Fibroblast of the aortic adventitia (primary cell): ENCODE measurements at regions not wholly inside any gene's neighbourhood (a gene's known extent, or its start where the extent isn't known, plus 50 kb on each side); places are given as distances from the start of the nearest gene placed in this dataset.
"Not testable (repeated sequence)": the region's sequence is repeated elsewhere in the genome, so short reads cannot be mapped to it uniquely, and the experiment has no call there.

Source experiments
- DNase-seq: peaks from one replicate; pipeline ENCODE4 v3.0.0-alpha.2; 2010; ENCODE audit warnings: low read depth
- H3K4me3 ChIP-seq: 2 replicates; pipeline ENCODE4 v1.5.1; 2011; ENCODE audit warnings: low read depth, mild to moderate bottlenecking, control low read depth, low read length, moderate library complexity
- TF ChIP-seq, protein P1 (sequence below): IDR thresholded peaks from 2 replicates; pipeline ENCODE4 v1.5.1; 2011; ENCODE audit warnings: mild to moderate bottlenecking, low read length, control low read depth, inconsistent platforms; ENCODE audit not compliant: insufficient read depth

DNA sequence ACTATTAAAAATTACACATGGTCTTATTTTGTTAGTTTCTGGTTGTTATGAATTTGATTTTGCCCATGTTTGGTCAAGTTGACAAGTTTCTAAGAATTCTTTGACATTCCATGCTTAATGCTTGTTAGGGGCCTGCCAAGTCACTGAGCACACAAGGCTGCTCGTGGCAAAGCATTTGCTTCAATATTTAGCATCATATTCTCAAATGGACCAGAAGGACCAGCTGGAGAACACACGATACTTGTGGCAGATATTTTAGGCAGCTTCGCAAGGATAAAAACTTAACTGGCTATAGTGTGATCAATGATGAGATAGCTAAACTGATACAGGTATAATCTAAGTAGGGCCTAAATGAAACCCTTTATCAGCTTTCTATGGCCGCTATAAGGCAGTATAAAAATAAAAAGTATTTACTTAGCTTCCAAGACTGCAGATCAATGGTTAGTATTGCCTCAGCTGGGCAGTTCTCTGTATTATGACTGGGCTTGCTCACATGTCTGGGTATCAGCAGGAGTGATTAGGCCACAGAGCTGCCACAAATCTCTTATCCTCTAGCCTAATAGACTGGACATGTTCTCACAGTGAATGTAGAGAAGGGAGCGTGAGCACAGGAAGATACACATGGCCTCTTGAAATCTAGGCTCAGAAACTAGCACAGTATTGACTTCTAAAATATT, 155.9 kb upstream of the SPRY2 start:
- TF ChIP-seq, protein P1, sequence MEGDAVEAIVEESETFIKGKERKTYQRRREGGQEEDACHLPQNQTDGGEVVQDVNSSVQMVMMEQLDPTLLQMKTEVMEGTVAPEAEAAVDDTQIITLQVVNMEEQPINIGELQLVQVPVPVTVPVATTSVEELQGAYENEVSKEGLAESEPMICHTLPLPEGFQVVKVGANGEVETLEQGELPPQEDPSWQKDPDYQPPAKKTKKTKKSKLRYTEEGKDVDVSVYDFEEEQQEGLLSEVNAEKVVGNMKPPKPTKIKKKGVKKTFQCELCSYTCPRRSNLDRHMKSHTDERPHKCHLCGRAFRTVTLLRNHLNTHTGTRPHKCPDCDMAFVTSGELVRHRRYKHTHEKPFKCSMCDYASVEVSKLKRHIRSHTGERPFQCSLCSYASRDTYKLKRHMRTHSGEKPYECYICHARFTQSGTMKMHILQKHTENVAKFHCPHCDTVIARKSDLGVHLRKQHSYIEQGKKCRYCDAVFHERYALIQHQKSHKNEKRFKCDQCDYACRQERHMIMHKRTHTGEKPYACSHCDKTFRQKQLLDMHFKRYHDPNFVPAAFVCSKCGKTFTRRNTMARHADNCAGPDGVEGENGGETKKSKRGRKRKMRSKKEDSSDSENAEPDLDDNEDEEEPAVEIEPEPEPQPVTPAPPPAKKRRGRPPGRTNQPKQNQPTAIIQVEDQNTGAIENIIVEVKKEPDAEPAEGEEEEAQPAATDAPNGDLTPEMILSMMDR, result no peak
- no peak overlapping the region for H3K4me3 ChIP-seq
- DNase-seq, result no peak

DNA sequence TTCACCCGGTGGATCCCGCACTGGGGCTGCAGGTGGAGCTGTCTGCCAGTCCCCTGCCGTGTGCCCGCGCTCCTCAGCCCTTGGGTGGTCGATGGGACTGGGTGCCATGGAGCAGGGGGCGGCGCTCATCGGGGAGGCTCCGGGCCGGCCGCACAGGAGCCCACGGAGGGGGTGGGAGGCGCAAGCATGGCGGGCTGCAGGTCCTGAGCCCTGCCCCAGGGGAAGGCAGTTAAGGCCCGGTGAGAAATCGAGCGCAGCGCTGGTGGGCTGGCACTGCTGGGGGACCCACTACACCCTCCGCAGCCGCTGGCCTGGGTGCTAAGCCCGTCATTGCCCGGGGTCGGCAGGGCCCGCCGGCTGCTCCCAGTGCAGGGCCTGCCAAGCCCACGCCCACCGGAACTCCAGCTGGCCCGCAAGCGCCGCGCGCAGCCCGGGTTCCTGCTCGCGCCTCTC, 149.6 kb upstream of the SPRY2 start:
- not testable (repeated sequence) for DNase-seq

DNA sequence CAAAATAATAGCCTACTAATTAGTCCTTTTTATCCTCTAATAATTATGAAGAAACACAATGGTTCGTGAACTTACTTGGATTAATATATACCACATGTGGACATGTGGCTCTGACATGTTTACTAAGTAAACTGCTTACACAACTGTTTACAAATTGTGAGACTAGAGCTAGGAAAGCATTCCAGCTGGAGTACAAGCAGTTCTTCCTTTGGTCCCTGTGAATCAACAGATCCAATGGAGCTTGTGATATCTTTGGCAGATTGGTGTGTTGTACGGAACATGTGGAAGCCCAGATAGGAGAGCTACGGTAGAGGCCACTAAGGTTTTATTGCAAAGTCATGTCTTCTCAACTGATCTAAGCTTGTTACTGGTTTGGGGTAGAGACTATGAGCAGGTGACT, 145.5 kb upstream of the SPRY2 start:
- TF ChIP-seq, protein P1, result no peak
- no peak overlapping the region for H3K4me3 ChIP-seq
- DNase-seq, result no peak

More for the DNA sequence above, 149.6 kb upstream of the SPRY2 start:
- H3K4me3 ChIP-seq, result not testable (repeated sequence)

DNA sequence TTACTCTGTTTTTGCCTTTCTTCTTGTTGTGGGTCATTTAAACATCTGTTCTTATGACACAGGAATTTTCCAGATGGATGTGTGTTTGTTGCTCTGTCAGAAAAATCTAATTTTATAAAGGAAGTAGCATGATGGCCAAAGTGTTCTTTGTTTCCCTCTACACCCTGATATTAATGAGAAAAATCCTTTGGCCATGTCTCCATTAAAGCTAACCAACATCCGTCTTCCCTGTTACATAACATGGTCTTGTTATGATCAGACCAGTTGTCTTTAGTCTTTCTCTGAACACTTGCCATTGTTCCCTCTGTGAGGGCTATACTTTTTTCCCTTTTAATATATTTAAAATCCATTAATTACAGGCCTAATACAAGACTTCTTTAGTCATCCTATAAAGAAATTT, 142.2 kb upstream of the SPRY2 start:
- TF ChIP-seq, protein P1, result no peak
- no peak for DNase-seq
- H3K4me3 ChIP-seq, result no peak overlapping the region

DNA sequence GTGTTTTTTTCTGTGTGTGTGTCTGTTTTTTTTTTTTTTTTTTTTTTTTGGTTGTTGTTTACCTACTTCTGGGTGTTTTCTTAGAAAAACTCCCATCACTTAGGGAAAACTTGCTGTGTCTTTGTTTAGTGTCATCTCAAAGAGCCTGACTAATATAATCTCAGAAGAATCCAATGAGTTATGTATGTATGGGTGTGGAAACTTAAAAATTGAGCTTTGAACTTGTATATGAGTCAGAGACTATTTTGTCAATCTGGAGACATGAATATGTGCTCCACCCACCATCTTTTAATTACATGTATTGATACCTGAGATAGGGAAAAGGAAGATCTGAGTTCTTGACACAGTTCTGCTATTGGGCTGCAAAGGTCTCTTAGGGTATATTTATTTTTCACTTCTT, 140.7 kb upstream of the SPRY2 start:
- TF ChIP-seq, protein P1, result no peak
- DNase-seq, result no peak
- no peak overlapping the region for H3K4me3 ChIP-seq

DNA sequence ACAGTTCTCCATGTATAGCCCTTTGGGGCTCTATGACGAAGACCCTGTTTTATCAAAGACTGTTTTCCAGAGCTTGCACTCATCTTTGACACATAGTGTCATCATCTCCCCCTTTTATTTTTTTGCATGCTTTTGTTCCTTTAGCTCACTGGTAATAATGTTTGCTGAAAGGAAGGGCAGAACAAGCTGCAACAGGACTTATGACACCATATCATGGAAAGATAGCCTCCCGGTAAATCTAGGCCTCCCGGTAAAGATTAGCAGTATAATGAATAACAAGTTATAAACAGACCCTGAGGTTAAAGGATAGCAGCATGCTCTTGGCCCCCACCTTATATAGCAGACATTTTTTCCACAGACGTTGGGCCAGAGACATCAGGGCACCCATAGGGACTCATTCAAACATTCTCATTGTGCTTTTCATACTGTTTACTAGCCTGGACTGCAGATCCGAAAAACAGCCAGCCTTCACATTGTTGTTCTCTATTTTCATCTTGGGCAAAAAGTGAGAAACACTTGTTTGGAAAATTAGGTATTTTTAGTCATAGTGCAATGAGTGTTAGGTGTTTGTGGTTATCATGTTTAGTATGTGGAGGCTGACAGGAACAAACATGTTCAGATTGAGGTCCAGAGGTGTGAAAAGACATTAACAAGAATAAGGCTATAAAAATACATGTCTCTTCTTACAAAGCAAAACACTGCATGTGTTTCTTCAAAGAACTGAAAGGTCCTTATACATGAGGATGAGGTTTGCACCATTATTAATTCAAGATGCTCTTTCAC, 136.9 kb upstream of the SPRY2 start:
- TF ChIP-seq, protein P1, result no peak
- DNase-seq, result no peak
- H3K4me3 ChIP-seq, result no peak overlapping the region

DNA sequence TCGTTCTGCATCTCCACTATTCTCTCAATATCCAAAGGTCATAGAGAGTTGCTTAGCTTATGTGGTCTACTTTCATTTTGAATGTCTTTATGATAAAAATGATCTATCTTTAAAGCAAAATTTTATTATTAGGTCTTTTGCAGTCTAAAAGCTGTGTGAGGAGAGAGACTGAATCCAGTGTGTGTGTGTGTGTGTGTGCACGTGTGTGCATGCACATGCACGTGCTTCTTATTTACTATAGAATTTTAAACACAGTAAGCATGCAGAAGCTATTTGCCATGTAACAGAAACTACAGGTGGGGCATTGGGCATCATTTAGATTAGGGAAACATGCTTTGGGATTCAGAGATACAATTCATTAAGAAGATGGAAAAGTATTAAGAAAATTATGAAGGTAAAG, 136.0 kb upstream of the SPRY2 start:
- DNase-seq, result no peak
- H3K4me3 ChIP-seq, result no peak overlapping the region
- TF ChIP-seq, protein P1, result no peak
